Stimulated activated CD8-positive, alpha-beta memory T cell treated with anti-CD3 and anti-CD28 coated beads, Interleukin-4, amount 100 ng/mL, for 24 hours (primary cell): ENCODE measurements at regions not wholly inside any gene's neighbourhood (a gene's known extent, or its start where the extent isn't known, plus 50 kb on each side); places are given as distances from the start of the nearest gene placed in this dataset.
"Not testable (repeated sequence)": the region's sequence is repeated elsewhere in the genome, so short reads cannot be mapped to it uniquely, and the experiment has no call there.

ENCODE experiments used
- DNase-seq: peaks from one replicate; pipeline ENCODE4 v3.0.0-alpha.2; 2020; ENCODE audit warnings: low read depth

DNA sequence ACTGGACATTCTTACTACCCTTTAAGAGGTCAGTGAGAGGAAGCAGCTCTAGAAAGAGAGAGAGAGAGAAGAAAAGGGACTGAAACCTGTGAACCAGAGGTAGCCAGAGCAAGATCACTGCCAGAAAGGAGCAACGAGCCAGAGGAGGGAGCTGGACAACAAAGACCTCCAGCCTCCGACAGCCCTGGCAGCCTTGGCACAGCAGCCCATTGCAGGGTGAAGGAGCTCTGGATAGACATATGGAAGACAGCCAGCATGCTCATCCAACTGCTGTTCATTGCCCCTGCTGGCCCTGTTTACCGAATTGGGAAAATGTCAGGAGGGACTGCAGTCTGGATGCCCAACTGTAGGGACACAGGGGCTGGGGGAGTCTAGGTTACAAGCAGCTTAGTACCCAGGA, 228.4 kb upstream of the SLC35G4 start:
- no peak for DNase-seq

GRCh38 chr18:11379660-11380059, 229.7 kb upstream of the SLC35G4 start:
- no peak for DNase-seq

DNA sequence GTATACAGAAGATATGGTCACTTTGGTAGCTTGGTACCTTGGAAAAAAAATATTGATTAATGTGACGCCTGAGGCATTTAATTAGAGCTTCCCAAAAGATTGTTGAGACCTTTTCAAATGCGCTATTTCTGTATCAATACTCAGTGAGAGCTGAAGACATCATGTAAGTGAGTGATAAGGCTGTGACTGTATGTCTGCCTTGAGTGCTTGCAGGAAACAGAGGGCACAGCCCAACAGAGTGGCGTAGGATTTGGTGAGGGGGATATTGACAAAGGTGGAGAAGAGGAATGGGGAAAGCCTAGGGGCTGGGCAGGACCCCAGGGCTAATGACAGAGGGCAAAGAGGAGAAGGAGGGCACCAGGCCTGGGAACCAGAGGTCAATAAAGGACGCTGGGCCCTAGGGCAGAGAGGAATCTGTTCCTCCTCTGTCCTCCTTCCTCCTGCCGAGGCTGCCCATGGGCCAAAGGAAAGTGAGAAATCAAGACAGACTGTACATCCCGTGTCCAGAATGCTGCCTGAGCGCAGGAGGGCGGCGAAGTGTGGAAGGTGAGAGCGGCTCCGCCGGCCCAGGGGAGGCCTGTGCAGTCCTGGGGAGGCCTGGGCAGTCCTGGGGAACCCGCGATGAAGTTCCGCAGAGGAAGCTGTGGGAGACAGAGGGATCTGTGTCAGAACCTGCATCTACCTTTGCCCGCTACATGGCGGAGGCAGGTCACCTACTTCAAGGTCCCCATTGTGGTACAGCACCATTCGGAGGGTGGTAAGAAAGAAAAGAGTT, 228.6 kb upstream of the PIEZO2 start:
- no peak for DNase-seq

GRCh38 chr18:11372163-11372562, 222.8 kb upstream of the PIEZO2 start:
- no peak for DNase-seq

DNA sequence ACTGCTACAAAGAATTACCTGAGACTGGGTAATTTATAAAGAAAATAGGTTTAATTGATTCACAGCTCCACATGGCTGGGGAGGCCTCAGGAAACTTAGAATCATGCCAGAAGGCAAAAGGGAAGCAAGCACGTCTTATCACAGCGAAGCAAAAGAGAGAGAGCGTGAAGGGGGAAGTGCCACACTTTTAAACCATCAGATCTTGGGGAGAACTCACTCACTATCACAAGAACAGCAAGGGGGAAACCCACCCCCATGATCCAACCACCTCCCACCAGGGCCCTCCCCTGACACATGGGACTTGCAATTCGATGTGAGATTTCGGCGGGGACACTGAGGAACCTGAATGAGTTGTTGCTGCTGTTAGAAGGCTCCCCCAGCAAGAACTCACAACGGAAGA, 220.2 kb upstream of the PIEZO2 start:
- no peak for DNase-seq

GRCh38 chr18:11368020-11368419, 218.7 kb upstream of the PIEZO2 start:
- DNase-seq, result no peak

DNA sequence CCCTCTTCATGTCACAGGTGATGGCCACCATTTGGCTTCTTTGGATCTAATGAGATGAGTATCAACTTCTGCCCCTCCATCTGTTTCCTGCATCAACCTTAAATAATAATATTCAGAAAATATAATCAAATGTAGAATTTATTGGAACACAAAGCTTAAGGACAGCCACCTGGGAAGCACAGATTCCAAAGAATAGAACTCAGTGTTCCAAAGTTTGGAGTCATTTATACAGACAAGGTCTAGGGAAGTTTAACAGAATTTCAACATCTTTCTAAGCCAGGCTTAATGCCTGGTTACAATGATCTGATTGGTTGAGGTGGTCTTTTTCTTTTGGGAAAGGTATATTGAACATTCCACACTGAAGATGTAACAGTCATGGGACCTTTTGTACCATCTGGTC, 218.0 kb upstream of the PIEZO2 start:
- DNase-seq, result no peak

DNA sequence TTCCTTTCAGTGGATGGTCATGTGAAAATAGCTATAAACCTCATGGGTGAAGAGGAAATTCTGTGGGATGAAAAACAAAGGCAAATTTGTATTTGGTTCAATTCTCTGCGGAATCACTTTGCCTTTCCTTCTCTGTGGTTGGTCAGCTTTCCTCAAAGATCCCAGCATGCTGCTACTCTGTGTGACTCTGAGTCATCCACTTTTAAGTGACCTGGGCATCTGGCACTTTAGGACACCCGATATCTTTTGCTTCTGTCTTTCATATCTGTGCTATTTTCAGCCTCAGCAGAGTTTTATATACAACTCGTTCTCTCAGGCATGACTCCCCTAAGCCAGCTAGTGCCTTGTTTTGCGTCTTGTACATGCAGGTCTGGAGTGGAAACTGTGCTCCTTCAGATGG, 217.0 kb upstream of the PIEZO2 start:
- no peak for DNase-seq

DNA sequence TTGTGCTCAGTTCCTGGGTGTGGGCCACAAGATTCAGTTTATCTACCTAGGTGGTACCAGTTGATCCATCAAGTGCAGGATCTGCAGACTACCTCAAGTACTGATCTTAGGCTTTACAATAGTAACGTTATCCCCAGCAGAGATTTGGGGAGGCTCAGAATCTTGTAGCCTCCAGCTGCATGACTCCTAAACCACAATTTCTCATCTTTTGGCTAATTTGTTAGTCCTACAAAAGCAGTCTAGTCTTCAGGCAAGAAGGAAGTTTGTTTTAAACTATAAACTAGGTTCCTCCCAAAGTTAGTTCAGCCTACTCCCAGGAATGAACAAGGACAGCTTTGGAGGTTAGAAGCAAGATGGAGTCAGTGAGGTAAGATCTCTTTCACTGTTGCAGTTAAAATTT, 213.5 kb upstream of the PIEZO2 start:
- DNase-seq, result no peak

DNA sequence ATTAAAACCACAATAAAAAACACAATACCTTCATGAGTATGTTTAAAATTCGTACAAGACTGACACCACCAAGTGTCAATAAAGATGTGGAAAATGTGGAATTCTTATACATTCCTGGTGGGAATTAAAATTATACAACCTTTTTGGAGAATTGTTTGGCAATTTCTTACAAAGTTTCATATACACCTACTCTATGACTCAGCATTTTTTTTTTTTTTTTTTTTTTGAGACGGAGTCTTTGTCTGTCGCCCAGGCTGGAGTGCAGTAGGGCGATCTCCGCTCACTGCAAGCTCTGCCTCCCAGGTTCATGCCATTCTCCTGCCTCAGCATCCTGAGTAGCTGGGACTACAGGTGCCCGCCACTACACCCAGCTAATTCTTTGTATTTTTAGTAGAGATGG, 212.5 kb upstream of the PIEZO2 start:
- DNase-seq, result not testable (repeated sequence)

DNA sequence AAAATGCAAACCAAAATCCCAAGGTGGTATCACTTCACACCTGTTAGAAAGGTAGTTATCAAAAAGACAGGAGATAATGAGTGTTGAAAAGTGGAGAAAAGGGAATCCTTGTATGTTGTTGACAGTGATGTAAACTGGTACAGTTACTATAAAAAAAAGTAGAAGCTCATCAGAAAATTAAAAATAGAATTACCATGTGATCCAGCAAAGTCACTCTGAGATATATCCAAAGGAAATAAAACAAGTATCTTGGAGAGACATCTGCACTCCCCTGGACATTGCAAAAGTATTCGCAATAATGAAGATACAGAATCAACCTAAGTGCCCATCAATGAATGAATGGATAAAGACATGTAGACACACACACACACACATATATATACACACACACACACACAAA, 208.3 kb upstream of the PIEZO2 start:
- DNase-seq, result no peak

DNA sequence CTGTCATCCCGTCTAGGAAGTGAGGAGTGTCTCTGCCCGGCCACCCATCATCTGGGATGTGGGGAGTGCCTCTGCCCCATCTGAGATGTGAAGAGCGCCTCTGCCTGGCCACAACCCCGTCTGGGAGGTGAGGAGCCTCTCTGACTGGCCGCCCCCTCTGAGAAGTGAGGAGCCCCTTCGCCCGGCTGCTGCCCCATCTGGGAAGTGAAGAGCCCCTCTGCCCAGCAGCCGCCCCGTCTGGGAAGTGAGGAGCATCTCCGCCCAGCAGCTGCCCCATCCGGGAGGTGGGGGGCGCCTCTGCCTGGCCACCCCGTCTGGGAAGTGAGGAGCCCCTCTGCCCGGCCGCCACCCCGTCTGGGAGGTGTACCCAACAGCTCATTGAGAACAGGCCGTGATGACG, 195.2 kb upstream of the PIEZO2 start:
- not testable (repeated sequence) for DNase-seq

- no peak for DNase-seq
Measured at GRCh38 chr18:11343096-11343495, 193.7 kb upstream of the PIEZO2 start.

DNA sequence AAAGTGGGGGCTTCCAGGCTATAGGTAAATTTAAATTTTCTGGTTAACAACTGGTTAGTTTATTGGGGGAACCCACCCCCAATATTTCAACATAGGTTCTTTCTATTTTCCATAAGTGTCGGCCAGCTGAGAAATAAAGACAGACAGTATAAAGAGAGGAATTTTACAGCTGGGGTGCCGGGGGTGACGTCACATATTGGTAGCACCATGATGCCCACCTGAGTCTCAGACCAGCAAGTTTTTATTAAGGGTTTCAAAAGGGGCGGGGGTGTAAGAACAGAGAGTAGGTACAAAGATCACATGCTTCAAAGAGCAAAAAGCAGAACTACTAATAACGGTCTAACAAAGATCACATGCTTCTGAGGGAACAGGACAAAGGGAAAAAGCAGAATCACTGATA, 192.7 kb upstream of the PIEZO2 start:
- DNase-seq, result not testable (repeated sequence)

GRCh38 chr18:11339188-11339775, 189.9 kb upstream of the PIEZO2 start:
- DNase-seq, result no peak

DNA sequence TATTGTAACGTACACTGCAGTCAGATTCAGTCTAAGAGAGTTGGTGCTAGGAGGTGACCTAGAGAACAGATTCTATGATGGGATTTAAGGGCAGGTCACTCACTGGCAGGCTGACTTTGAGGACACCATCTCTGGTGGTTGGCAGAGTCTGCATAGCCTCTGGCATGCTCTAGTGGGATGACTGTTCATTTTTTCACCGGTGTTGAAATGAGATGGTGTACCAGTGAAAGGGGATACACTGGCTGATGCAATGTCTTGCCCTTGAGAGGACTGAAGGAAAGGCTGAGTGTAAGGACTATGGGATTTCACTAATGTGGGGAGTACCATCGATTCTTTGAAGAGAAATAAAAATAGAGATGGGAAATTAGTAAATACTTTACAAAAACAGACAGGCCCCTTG, 186.9 kb upstream of the PIEZO2 start:
- no peak for DNase-seq

DNA sequence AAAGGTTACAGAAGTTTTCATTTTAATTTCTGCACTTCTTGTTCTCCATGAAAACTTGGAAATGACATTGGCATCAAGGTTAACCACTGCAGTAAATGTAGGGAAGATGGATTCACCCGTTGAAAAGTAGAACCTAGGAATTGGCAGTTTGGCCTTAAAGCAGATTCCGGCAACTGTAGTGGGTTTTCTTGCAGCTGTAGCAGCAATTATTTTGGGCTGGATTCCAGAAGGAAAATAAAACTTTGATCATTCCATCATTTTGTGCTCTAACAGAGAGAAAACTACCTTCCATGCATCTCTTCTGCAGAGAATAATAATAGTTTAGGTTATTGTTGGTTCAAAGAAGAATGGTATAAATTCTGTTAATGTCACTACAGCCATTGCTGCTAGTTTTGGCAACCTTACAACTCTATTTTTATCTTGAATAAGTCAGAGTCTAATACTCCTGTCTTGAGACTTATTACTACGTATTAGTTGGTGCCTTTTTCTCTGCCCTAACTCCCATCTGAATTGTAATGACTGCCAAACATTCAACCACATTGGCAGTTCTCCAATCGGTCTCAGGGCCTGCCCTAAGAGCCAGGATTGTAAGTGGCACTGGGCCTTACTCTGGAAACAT, 178.1 kb upstream of the PIEZO2 start:
- no peak for DNase-seq

DNA sequence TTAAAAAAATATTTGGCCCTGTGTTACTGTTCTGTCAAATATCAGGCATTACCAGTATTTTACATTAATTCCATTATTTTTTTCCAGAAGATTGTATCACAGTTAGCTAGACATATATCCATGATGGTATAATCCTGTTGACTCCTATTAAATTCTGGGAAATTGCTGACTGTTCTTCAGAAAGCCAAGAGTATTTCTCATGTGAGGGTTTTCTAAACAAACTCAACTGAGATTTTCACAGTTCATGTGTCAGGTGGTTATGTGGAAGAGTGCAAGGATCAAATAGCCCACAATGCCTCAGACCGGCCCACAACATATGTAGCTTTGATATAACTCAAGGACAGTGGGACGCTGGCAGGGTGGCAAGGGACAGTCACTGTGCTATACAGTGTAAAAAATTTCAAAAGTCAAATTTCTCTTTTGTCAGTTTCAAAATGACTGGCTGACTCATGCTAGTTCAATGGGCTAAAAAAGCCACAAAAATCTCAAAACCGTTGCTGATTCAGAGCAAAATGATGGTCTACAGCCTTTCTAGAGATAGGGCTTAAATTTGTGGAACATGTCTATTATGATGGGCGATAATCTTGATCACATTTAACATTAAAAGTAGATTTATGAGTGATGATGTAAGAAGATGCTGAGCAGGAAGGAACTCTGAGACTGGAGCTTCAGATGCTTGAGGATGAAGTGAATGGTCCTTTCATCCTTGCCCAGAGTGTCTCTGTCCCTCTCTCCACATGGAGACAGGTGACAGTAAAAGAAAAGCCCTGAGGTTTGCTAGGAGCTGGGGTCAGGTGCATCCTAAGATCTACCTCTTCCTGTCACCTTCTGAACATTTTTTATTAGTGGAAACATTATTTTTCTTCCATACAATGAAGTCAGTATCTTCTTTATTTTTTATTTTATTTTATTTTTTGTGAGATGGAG, 175.8 kb upstream of the PIEZO2 start:
- DNase-seq, result no peak

GRCh38 chr18:11324510-11324909, 175.1 kb upstream of the PIEZO2 start:
- DNase-seq, result no peak

DNA sequence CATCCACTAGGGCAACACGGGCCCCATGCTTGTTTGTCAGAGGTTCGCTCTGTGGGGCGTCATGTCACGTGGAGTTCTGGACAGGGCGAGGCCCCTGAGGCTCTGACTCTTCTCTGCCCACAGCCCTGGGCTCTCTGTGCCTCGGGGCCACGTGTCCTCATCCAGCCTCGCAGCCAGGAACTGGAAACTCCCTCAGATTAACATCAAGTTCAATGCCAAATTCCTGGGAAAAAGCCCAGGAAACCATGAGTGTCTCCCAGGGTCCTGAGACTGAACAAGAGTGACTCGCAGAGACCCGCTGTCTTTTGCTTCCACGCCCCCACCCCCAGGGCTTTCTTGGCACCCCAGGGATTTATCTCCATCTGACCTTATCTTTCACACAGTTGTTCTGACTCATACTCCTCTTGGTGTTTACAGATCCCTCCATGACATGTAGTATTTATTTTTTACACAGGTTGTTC, 174.0 kb upstream of the PIEZO2 start:
- DNase-seq, result no peak

GRCh38 chr18:11322716-11323115, 173.3 kb upstream of the PIEZO2 start:
- no peak for DNase-seq

DNA sequence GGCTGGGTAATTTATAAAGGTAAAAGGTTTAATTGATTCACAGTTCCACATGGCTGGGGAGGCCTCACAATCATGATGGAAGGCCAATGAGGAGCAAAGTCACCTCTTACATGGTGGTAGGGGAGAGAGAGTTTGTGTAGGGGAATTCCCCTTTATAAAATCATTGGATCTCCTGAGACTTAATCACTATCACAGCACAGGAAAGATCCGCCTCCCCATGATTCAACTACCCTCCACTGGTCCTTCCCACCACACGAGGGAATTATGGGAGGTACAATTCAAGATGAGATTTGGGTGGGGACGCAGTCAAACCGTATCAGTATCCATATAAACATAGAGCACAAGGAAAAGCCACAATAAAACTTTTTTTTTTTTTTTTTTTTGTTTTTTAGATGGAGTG, 172.6 kb upstream of the PIEZO2 start:
- DNase-seq, result no peak
